KBM-7 (cell line): ENCODE measurements at regions not wholly inside any gene's neighbourhood (a gene's known extent, or its start where the extent isn't known, plus 50 kb on each side); places are given as distances from the start of the nearest gene placed in this dataset.
A peak's percentile ranks its signal among the peaks of the same experiment; 100 is the strongest.

Experiments used
- DNase-seq: peaks from one replicate; pipeline ENCODE4 v3.0.0-alpha.2; 2015
- in situ Hi-C: fragments of 300-500 bp; cut with MboI; formaldehyde crosslinking; loops from 2 replicates; pipeline ENCODE4 v1.14.3; 2020; ENCODE audit warnings: low sequenced_read_pairs, low pct_unique_long_range_greater_than_20kb, mixed read lengths

- in situ Hi-C loops, result no loop called here
- no peak for DNase-seq
Observed at GRCh38 chr3:135756106-135756668, 209.3 kb upstream of the PPP2R3A start.

- DNase-seq, result no peak
- in situ Hi-C loops, result no loop called here
Observed at GRCh38 chr3:135757421-135757820, 208.1 kb upstream of the PPP2R3A start.

GRCh38 chr3:135758961-135759360, 206.6 kb upstream of the PPP2R3A start:
- DNase-seq, result no peak
- in situ Hi-C loops, result no loop called here

- in situ Hi-C loops, result no loop called here
- DNase-seq, result no peak
Observed at GRCh38 chr3:135759651-135760050, 205.9 kb upstream of the PPP2R3A start.

GRCh38 chr3:135760581-135760980, 204.9 kb upstream of the PPP2R3A start:
- no peak for DNase-seq
- in situ Hi-C loops, result no loop called here

GRCh38 chr3:135762188-135762856, 203.2 kb upstream of the PPP2R3A start:
- in situ Hi-C loops, result no loop called here
- no peak for DNase-seq

GRCh38 chr3:135766115-135766514, 199.4 kb upstream of the PPP2R3A start:
- in situ Hi-C loops, result no loop called here
- no peak for DNase-seq

- no peak for DNase-seq
Observed at GRCh38 chr3:135771760-135772159, 193.8 kb upstream of the PPP2R3A start.

GRCh38 chr3:135779024-135779423, 186.5 kb upstream of the PPP2R3A start:
- no peak for DNase-seq
- in situ Hi-C loops, result no loop called here

More at GRCh38 chr3:135771760-135772159, 193.8 kb upstream of the PPP2R3A start:
- in situ Hi-C loops, result no loop called here

GRCh38 chr3:135779590-135780235, 185.8 kb upstream of the PPP2R3A start:
- no peak for DNase-seq
- in situ Hi-C loops, result no loop called here

- in situ Hi-C loops, result no loop called here
- no peak for DNase-seq
Observed at GRCh38 chr3:135781026-135781815, 184.3 kb upstream of the PPP2R3A start.

- peak; percentile 2 for DNase-seq
- in situ Hi-C loops, result no loop called here
Observed at GRCh38 chr3:135784557-135784956, 181.0 kb upstream of the PPP2R3A start.

GRCh38 chr3:135788146-135788545, 177.4 kb upstream of the PPP2R3A start:
- no peak for DNase-seq
- in situ Hi-C loops, result no loop called here

- no peak for DNase-seq
Observed at GRCh38 chr3:135788978-135789377, 176.6 kb upstream of the PPP2R3A start.

GRCh38 chr3:135792174-135792573, 173.4 kb upstream of the PPP2R3A start:
- in situ Hi-C loops, result no loop called here
- DNase-seq, result peak; percentile 3

More at GRCh38 chr3:135788978-135789377, 176.6 kb upstream of the PPP2R3A start:
- in situ Hi-C loops, result no loop called here

- no peak for DNase-seq
- in situ Hi-C loops, result no loop called here
Observed at GRCh38 chr3:135792858-135793475, 172.6 kb upstream of the PPP2R3A start.

- in situ Hi-C loops, result no loop called here
- DNase-seq, result no peak
Observed at GRCh38 chr3:135800071-135800549, 165.4 kb upstream of the PPP2R3A start.

- DNase-seq, result no peak
- in situ Hi-C loops, result no loop called here
Observed at GRCh38 chr3:135801018-135801417, 164.5 kb upstream of the PPP2R3A start.

- in situ Hi-C loops, result no loop called here
- DNase-seq, result no peak
Observed at GRCh38 chr3:135802171-135802570, 163.4 kb upstream of the PPP2R3A start.
